ENCODE measurements at regions not wholly inside any gene's neighbourhood (a gene's known extent, or its start where the extent isn't known, plus 50 kb on each side); places are given as distances from the start of the nearest gene placed in this dataset.

DNA sequence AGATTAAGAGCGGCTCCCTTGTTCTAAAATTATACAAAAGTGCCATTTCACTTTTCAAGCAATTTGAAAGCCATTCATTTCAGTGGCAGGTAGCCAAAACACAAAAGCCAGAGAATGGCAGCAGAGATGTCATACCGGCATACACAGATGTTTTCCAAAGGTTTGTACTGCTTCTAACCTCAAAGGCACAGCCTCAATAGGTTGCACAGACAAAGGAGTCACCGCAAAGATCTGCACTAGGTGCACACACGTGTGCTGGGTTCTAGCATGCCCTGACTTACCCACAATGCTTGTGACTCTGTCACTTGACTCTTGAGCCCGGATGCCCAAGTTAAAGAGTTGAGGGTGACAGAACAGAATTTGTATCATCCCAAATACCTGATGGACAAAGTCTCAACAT lies 448.9 kb upstream of the ADGRL2 start:
- Histone ChIP-seq H3K4me3 (no peak overlapping the region), H3K9me3 (no peaks in the 10 kb centered on the region), H3K27me3 (no peaks in the 10 kb centered on the region), H3K36me3 (no peaks in the 10 kb centered on the region), H3K27ac (no peak overlapping the region), H3K4me1 (no peaks in the 10 kb centered on the region)
- no peak for DNase-seq
- WGBS, 2 donors = 51 to 53% methylated on average over 5 of the region's 5 CpGs
- intact Hi-C loops (cut with DNase I) = no loop called here
- no peak for TF ChIP-seq POLR2A (IDR thresholded peaks at IDR 0.05)
- TF ChIP-seq, protein P1, sequence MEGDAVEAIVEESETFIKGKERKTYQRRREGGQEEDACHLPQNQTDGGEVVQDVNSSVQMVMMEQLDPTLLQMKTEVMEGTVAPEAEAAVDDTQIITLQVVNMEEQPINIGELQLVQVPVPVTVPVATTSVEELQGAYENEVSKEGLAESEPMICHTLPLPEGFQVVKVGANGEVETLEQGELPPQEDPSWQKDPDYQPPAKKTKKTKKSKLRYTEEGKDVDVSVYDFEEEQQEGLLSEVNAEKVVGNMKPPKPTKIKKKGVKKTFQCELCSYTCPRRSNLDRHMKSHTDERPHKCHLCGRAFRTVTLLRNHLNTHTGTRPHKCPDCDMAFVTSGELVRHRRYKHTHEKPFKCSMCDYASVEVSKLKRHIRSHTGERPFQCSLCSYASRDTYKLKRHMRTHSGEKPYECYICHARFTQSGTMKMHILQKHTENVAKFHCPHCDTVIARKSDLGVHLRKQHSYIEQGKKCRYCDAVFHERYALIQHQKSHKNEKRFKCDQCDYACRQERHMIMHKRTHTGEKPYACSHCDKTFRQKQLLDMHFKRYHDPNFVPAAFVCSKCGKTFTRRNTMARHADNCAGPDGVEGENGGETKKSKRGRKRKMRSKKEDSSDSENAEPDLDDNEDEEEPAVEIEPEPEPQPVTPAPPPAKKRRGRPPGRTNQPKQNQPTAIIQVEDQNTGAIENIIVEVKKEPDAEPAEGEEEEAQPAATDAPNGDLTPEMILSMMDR (IDR thresholded peaks at IDR 0.05) = no peak

DNA sequence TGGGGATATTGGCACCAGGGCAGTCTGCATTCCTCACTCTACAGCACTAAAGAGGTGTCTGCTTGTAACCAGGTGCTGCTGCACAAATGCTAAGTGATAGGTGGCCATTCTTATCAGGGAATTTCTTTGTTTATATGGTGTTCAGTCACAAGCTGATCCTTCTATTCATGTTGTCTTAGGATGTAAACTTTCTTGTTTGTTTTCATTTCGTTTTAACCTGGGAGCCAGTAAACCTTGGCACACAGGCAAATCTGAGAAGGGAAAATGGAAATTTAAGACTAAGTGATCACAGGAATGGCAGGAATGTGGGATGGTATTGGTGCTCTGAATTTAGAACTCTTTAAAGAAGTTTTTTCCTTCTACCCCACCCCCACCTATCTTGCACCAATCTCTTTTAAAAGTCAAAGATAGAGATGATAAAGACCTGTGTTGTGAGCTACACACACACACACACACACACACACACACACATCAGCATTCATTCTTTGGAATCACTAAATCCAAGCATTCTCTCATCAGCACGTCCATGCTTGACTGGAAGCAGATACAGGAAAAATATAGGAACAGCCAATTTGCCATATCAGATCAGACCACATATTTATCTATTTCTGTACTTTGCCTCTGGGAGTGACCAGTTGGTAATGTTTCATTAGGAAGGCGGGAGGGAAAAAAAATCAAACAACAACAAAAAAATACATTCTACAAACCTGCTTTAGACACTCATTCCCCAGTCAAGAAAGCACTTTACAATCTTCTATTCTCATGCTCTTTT lies 451.4 kb upstream of the ADGRL2 start:
- no peaks in the 10 kb centered on the region for H3K27me3 ChIP-seq
- H3K9me3 ChIP-seq = no peaks in the 10 kb centered on the region
- H3K4me1 ChIP-seq = no peaks in the 10 kb centered on the region
- no peak overlapping the region for H3K27ac ChIP-seq
- 44 to 61% methylated on average over 3 of the region's 3 CpGs for WGBS, 2 donors
- intact Hi-C loops (cut with DNase I) = no loop called here
- H3K36me3 ChIP-seq = no peaks in the 10 kb centered on the region
- TF ChIP-seq, protein P1 (IDR thresholded peaks at IDR 0.05) = no peak
- TF ChIP-seq POLR2A (IDR thresholded peaks at IDR 0.05) = no peak
- no peak for DNase-seq
- H3K4me3 ChIP-seq = no peak overlapping the region

DNA sequence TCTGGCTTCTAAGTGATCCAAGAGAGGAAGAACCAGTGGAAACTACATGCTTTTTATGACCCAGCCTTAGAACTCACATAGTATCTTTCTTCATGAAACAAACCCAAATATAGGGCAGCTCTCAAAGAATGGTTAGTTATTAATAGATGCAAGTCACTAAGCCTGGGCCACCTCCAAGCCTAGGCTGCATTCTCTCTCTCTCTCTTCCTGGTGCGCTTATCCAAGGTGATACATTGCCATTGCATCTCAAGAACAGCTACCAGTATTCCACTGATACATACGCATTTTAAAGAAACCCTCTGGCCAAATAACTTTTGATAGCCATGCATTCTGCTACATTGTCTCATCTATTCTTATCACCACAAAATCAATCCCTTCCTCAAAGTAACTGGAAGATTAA lies 455.6 kb upstream of the ADGRL2 start:
- Histone ChIP-seq H3K4me3 (no peak overlapping the region), H3K27me3 (no peaks in the 10 kb centered on the region), H3K4me1 (no peaks in the 10 kb centered on the region), H3K9me3 (no peaks in the 10 kb centered on the region), H3K36me3 (no peaks in the 10 kb centered on the region), H3K27ac (no peak overlapping the region)
- WGBS, 2 donors = 90 to 92% methylated on average over 2 of the region's 2 CpGs
- no peak for TF ChIP-seq POLR2A (IDR thresholded peaks at IDR 0.05)
- TF ChIP-seq, protein P1 (IDR thresholded peaks at IDR 0.05) = no peak
- DNase-seq = no peak
- intact Hi-C loops (cut with DNase I) = no loop called here

DNA sequence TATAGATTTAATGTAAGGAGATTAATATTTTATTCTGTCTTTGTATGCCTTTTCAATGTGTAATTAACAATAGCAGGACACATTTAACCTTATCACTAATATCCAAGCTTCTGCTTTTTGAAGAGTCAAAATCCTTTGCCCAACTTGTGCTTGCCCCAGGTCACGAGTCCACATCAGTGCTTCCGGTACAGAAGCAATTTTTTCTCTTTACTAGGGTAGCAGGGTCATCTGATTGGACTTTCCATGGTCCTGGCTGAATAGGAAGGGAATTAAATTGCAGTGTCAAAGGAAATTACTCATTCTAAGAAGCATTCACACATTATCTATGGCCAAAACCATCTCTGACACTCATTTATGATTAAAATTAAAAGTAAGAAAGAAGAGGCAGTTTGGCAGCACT lies 460.5 kb upstream of the ADGRL2 start:
- 64 to 70% methylated on average over 2 of the region's 2 CpGs for WGBS, 2 donors
- intact Hi-C loops (cut with DNase I) = no loop called here
- no peak for TF ChIP-seq POLR2A (IDR thresholded peaks at IDR 0.05)
- TF ChIP-seq, protein P1 (IDR thresholded peaks at IDR 0.05) = no peak

DNA sequence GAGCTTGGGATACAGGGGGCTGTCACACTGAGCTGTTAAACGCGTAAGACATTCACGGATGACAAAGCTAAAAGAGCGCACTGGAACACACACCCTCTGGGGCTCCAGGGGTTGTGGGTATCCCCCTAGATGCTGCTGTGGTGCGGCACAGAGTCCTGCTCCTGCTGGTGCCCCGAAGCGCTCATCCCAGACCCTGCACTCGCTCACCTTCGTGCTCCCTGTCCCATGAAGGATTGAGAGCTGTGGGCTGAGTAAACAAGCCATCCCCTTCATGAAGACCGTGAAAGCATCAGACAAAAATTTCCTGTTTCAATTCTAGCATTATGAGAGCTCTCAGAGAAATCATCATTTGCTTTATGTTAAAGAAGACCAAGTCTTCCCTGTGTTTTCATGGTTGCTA lies 463.5 kb upstream of the ADGRL2 start:
- WGBS, 2 donors = 90 to 96% methylated on average over 7 to 10 of the region's 10 CpGs
- intact Hi-C loops (cut with DNase I) = no loop called here

More for the DNA sequence above, 460.5 kb upstream of the ADGRL2 start:
- H3K27ac ChIP-seq = no peak overlapping the region
- H3K9me3 ChIP-seq = no peaks in the 10 kb centered on the region
- H3K4me3 ChIP-seq = no peak overlapping the region
- no peak for DNase-seq
- H3K27me3 ChIP-seq = no peaks in the 10 kb centered on the region
- no peaks in the 10 kb centered on the region for H3K36me3 ChIP-seq
- no peaks in the 10 kb centered on the region for H3K4me1 ChIP-seq

More for the DNA sequence above, 463.5 kb upstream of the ADGRL2 start:
- H3K4me3 ChIP-seq = no peak overlapping the region
- no peaks in the 10 kb centered on the region for H3K36me3 ChIP-seq
- no peak for DNase-seq
- H3K4me1 ChIP-seq = no peaks in the 10 kb centered on the region
- no peaks in the 10 kb centered on the region for H3K9me3 ChIP-seq
- H3K27me3 ChIP-seq = no peaks in the 10 kb centered on the region
- no peak overlapping the region for H3K27ac ChIP-seq
- TF ChIP-seq, protein P1 (IDR thresholded peaks at IDR 0.05) = no peak
- TF ChIP-seq POLR2A (IDR thresholded peaks at IDR 0.05) = no peak
